Heart left ventricle (tissue), 13 donors: ENCODE measurements at regions not wholly inside any gene's neighbourhood (a gene's known extent, or its start where the extent isn't known, plus 50 kb on each side); places are given as distances from the start of the nearest gene placed in this dataset.

Experiments
- CTCF ChIP-seq, 12 donors: fragments of 200-600 bp; sonication (generic) in 4 of 12; IDR thresholded peaks; one replicate each; pipeline versions ENCODE4 v1.5.0 to v1.8.0; 2018 to 2022; ENCODE audit warnings: antibody characterized with exemption in 12 of 12, mild to moderate bottlenecking in 5 of 12
- POLR2A ChIP-seq, 2 donors: fragments of 450-650 bp; IDR thresholded peaks; one replicate each; pipeline ENCODE4 v1.6.1; 2017; ENCODE audit warnings: antibody characterized with exemption in 2 of 2, mild to moderate bottlenecking in 2 of 2, moderate library complexity in 2 of 2
- donor health status: ischemic (EF 13 %, LVEDD 7.1; RV severe dilation, severe dysfunction).
- donor health status: DM: no; HTN: yes; CAD: no.
- donor health status: DM: no; HTN: no; CAD: no.
- donor health status: ischemic (EF 25% LVEDD 6.9; RV normal size, moderate dysfunction).
- donor health status: ischemic (EF 25% LVEDD 5.7; RV mildly dilated, moderate dysfunction).
- donor health status: ischemic (EF 35%, LVEDD 5.7; RV mildly dilated, moderate dysfunction).
- donor health status: nonischemic (EF 11% LVEDD 7.7; RV severe dilation, severe dysfunction).
- donor health status: DM: yes; HTN: yes; CAD: no.
- donor health status: PGD.
- donor health status: ischemic (EF 29% LVEDD 5.4; RV normal size, mild dysfunction).
- donor health status: nonischemic (EF 23%, LVEDD 6.1; RV moderate dilation, normal function).

GRCh38 chr11:28483072-28483867, 375.1 kb downstream of the METTL15 start:
- TF ChIP-seq CTCF (IDR thresholded peaks at IDR 0.05) (no peak), POLR2A (IDR thresholded peaks at IDR 0.05) (no peak)
